GM10248 (cell line): ENCODE measurements at regions not wholly inside any gene's neighbourhood (a gene's known extent, or its start where the extent isn't known, plus 50 kb on each side); places are given as distances from the start of the nearest gene placed in this dataset.
"Not testable (repeated sequence)": the region's sequence is repeated elsewhere in the genome, so short reads cannot be mapped to it uniquely, and the experiment has no call there.

ENCODE experiments used
- CTCF ChIA-PET: fragments of 300-600 bp; sonication (Branson Sonifier 250); formaldehyde crosslinking; extraction: SDS; loops from one replicate; lab custom pipeline; 2021; ENCODE audit warnings: antibody characterized with exemption; lab: Yijun Ruan, JAX
- POLR2A ChIA-PET: fragments of 350-650 bp; sonication (Branson Sonifier 250); formaldehyde crosslinking; extraction: SDS; loops from one replicate; lab custom pipeline; 2020; ENCODE audit warnings: antibody characterized with exemption; lab: Yijun Ruan, JAX
- DNase-seq: peaks from one replicate; pipeline ENCODE4 v3.0.0; 2012; ENCODE audit errors: extremely low spot score
- CTCF ChIP-seq: IDR thresholded peaks from 2 replicates; pipeline ENCODE4 v1.5.1; 2012; ENCODE audit warnings: mild to moderate bottlenecking, low read depth; ENCODE audit errors: extremely low read depth, missing control alignments, control extremely low read depth

DNA sequence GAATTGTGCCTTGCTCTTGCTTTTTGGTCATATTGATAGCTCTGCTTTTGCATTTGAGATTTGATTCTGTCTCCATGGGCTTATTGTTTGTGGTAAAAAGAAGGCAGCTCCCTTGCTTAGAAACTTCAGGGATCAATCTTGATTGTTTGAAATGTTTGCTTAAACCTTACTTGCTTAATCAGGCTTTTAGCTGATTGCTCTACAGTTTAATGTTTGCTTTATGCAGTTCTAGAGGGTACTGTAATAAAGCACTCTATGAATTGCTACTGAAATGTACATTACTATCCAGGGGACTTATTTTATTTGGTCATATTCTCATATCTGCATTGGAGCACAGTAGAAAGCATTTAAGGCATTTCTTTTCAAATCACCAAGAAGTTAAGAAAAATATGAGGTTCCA, 545.4 kb upstream of the HS3ST5 start:
- no peak for TF ChIP-seq CTCF
- ChIA-PET CTCF (interaction anchor here (1.0 kb wide), 1 partner anchor 9 kb away, joined by 4 read pairs; no protein-coding TSS in a partner anchor), POLR2A (no interaction called here)
- no peak for DNase-seq

GRCh38 chr6:114886670-114887436, 544.0 kb upstream of the HS3ST5 start:
- no peak for TF ChIP-seq CTCF
- no peak for DNase-seq
- POLR2A ChIA-PET, result no interaction called here
- CTCF ChIA-PET, result no interaction called here

GRCh38 chr6:114879693-114880092, 536.9 kb upstream of the HS3ST5 start:
- TF ChIP-seq CTCF, result no peak
- DNase-seq, result no peak
- POLR2A ChIA-PET, result no interaction called here
- CTCF ChIA-PET, result no interaction called here

DNA sequence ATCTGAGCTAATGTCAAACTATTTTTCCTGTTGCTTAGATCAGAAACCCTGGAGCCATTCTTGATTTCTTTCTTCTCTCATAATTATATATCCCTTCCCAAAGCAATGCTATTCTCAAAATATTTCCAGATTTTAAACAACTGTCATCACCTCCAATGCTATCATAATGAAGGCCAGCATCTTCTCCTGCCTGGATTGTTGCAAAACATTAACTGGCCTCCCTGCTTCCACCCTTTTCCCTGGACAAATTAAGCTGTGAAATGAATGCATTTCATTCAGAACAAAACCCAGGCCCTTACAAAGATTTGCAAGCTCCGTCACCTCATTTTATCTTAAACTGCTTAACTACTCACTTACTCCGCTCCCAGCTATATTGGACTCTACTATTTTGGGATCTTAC, 535.3 kb upstream of the HS3ST5 start:
- TF ChIP-seq CTCF, result no peak
- CTCF ChIA-PET, result interaction anchor here (1.2 to 2.6 kb wide), 3 partner anchors 10 to 18 kb away, joined by 3 to 10 read pairs (median 7); no protein-coding TSS in a partner anchor
- POLR2A ChIA-PET, result no interaction called here

DNA sequence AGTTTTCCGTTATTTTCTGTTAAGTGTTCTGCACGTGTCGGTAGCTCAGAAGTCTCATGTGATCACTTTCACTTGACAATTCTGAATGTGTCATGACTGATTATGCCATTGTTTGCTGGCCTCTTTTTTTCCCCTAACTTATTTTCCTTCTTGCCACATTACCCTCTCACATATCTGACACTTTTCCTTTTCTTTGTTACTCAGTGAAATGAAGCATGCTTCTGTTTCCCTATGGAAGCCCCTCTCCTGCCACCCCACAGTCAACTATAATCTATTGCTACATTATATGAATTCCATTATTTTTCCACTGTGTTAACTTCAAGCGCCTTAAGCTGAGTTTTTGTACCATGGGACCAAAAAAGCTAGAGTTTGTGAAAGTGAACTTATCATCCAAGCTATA, 531.6 kb upstream of the HS3ST5 start:
- CTCF ChIA-PET, result interaction anchor here (1.2 kb wide), 1 partner anchor 11 kb away, joined by 4 read pairs; no protein-coding TSS in a partner anchor
- TF ChIP-seq CTCF, result no peak
- POLR2A ChIA-PET, result no interaction called here
- DNase-seq, result no peak

More for the DNA sequence above, 535.3 kb upstream of the HS3ST5 start:
- no peak for DNase-seq

DNA sequence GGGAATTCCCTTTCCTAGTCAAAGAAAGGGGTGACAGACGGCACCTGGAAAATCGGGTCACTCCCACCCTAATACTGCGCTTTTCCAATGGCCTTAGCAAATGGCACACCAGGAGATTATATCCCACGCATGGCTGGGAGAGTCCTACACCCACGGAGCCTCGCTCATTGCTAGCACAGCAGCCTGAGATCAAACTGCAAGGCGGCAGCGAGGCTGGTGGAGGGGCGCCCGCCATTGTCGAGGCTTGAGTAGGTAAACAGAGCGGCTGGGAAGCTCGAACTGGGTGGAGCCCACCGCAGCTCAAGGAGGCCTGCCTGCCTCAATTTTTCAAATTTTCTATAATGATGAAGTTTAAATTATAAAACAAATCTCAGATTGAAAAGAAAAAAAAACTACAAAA, 522.7 kb upstream of the HS3ST5 start:
- CTCF ChIA-PET, result interaction anchor here (1.6 kb wide), 1 partner anchor 12 kb away, joined by 4 read pairs; no protein-coding TSS in a partner anchor
- DNase-seq, POLR2A ChIA-PET: not testable (repeated sequence)

GRCh38 chr6:114863610-114864009, 520.8 kb upstream of the HS3ST5 start:
- CTCF ChIA-PET, result interaction anchor here (1.1 kb wide), 1 partner anchor 12 kb away, joined by 3 read pairs; no protein-coding TSS in a partner anchor
- no peak for DNase-seq
- TF ChIP-seq CTCF, result no peak
- POLR2A ChIA-PET, result no interaction called here
